SW 1271 (cell line): ENCODE measurements at regions not wholly inside any gene's neighbourhood (a gene's known extent, or its start where the extent isn't known, plus 50 kb on each side); places are given as distances from the start of the nearest gene placed in this dataset.
A peak's percentile ranks its signal among the peaks of the same experiment; 100 is the strongest.

Experiments
- DNase-seq, 2 experiments: peaks; one replicate each; lab custom pipeline; 2025; lab: John Stamatoyannopoulos, UW

DNA sequence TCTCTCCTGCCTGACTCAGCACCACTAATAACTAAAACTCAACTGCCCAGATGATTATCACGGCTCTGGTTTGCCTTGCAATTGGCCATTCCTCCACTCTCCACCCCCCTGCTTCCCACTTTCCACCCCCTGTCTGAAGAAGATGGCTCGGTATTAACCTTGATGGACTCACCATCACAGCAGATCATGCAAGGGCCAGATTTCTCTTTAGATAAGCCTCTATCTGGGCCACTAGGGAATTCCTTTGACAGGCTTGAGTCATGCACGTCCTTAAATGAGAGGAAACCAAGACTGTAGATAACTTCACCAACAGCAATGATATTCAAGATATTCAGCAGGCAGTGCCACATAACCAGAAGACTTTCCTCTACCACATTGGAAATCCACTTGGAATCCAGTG is 131.1 kb upstream of the NBEA start:
- DNase-seq: no peak

DNA sequence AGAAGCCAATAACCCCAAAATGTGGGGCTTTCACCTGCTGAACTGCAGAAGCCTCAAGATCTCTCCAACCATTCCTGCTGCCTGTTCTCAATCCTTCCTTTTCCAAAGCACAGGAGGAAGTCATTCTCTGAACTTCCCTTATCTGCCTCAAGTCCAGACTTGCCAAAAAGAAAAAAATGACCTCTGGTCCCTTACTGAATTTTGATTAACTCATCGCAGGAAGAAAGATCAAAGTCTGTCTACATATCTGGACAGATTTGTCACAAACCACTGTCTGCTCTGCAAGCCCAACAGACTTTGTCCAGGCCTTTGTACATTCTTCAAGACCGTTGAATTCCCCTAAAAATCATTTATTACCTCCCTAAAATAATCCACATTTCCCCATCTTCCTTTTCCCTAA is 126.5 kb upstream of the NBEA start:
- DNase-seq: no peak

DNA sequence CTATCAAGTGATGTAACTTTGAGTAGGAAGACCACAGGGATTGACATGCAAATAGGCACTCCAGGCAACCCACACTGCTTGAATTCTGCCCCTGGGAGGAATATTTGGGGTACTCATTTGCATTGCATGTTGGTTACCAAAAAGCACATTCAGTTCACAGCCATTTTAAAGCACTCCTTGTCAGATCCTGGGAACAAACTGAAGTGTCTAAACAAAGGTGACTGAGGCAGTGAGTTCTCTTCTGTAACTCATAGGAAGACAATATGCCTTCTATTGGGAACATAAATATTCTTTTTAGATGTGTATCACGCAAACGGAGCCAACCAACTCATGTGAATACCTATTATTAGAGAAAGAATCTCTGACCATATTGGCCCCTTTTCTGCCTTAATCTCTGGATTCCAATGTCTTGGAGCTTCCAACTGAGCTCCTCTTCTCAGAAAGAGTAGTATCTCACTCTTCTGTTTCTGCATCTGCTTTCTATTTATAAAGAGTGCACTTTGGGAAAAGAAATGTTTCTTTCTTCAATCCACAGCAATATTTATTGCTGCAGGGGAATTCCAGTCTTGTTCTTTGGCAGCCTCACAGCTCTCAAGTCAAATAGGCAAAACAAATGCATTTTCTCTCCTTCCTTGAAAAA is 125.7 kb upstream of the NBEA start:
- no peak for DNase-seq

DNA sequence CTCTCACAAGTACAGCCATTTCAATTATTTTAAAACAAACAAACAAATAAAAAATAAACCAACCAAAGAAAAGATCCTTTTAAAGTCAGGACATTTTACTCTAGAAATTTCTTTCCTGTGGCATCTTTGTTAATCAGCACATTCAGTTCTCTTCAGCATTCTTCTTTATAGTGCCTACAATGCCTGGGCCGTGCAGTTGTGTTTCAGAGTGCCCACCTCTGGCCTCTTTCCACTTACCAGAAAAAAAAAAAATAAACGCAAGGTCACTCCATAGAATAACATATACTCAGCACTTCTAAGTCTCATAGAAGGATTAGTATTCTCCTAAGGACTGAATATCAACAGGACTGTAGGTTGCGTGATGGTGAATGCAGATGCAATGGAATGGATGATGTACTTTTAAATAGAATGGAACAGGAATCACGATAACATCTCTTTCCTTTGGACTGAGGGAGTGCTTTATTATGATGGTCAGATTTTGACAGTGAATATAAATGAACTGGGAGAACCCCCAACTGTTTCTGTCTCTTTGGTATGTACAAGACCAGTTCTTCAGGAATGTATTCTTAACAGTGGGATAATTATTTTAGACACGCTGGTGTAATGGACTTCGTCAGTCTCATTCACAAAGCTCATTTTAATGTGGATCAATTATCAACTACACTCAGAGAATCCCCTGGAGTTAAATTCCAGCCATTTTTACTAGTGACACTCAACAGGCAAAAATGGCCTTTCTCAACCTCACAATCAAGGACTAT is 125.0 kb upstream of the NBEA start:
- DNase-seq: no peak

DNA sequence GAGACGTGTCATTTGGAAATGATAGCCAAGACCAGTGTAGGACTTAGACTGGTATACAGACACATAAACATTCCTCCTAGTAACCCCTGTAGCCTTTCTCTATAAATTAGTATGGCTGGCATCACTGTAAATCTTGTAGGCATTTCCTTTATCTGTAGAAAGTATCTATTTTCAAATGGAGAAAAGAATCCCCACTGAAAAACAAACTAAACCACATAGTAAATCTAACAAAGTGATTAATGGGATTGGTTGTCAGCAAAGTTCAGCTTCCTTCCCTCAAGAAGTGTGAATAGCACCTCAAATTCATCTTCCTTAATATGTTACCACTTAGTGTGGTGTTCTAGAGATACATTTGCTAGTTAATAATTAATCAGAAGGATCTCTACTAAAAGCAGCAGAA is 119.4 kb upstream of the NBEA start:
- DNase-seq: no peak

DNA sequence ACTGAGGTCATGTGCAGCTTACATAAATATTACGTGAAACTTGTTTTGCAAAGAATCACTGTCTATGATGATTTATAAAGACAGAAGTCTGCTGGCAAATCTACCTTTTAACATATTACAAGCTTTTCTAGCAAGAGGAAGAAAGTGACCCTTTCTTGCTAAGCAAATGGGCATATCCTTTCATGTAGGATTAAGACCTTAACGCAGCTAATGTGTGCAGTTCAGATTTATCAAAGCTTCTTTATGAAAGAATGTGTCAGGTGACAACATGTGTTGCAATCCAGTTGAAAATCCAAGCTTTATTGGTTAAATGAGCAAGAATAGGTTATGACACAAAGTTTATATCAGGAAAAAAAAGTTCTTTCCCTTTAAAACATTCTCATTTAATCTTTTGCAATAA is 115.6 kb upstream of the NBEA start:
- no peak for DNase-seq

DNA sequence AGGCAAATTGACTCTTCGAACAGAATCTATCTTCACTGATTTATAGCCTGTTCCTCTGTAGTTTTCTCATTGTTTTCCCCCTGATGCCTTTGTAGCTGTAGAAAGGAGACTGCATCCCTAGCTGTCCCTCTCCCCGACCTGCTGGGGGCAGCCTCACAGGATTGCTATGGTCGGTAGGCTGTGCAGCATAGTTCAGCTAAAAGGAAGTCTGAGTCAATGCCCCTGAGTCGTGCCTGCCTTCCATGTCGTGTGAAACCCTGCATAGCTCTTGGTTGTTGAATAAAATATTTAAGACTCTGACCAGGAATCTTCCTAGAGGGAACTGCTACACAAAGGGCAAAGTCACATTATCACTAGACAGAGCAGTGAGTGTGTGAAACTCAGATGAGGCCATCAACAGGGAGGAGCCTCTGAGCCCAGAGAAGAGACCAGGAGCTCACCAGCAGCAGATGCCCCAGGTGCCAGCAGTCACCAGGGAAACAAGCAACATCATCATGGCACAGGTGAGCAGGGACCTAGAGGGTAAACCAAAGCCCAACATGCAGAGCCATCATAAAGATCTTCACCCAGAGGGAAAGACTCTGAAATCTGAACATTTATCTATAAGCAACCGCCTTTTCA is 108.4 kb upstream of the NBEA start:
- DNase-seq: no peak

DNA sequence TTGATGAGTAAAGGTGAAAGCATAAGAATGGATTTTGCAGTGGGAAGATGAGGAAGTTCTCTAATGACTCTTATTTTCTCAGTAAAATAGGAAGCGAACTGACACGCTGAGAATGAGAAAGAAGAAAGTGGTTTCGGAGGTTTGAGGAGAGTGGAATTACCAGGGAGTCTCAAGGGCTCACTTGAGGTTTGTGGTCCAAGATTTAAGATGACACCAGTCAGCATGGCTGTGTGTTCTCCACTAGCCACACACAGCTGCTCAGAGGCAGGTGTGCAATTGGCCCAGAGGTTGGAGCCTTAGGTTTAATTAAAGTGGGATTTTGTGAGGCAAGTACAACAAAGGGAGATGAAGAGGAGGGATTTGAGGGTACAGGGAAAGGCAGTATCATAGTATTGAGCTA is 99.6 kb upstream of the NBEA start:
- DNase-seq: no peak

DNA sequence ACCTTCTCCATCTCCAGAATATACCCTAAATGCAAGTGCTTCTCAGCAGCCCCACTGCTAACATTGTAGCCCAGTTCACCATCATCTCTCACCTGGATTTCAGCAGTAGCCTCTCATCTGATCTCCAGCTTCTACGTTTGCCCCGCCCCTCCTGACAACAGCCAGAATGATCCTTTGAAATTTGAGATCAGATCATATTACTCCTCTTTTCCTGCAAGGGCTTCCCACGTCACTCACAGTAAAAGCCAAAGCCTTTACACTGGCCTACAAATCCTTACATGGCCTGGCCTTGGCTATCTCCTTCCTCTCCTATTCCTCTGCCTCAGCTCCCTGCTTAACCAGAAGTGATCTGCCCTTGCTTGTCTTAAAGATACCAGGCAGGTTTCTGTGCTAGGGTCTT is 94.3 kb upstream of the NBEA start:
- DNase-seq: no peak

DNA sequence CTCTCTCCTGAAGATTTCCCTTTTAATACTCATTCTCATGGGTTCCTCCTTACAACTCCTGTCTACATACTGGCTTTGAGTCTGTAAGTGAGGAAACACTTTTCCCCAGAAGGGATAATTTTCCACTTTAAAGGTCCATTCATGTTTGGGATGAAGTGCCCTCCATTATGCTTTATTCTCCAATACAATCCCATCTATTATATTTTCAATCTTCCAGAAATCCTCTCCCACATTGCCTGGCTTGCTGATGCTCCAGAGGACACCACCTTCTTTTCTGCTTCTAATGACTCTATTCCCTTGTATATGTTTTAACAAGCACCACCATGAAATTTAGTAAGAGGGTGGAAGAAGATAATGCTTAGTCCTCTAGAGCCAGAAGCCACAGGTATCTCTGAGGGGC is 92.7 kb upstream of the NBEA start:
- no peak for DNase-seq

DNA sequence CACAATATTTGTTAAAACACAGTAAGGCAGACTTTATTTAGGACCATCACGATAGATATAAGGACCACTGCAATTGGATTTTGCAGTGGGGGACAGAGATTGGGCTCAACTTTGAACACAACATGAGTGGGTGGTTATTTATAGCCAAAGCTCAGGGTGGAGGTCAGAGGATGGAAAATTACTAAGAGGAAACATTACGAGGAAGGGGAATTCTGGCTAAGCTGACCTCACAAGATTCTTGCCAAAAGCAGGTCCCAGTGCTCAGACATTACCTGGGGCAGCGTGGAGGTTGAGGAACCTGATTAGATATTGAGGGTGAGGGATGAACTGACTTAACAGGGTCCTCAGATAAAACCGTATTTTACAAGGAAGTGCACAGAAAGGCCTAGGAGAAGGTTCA is 88.9 kb upstream of the NBEA start:
- DNase-seq: no peak

DNA sequence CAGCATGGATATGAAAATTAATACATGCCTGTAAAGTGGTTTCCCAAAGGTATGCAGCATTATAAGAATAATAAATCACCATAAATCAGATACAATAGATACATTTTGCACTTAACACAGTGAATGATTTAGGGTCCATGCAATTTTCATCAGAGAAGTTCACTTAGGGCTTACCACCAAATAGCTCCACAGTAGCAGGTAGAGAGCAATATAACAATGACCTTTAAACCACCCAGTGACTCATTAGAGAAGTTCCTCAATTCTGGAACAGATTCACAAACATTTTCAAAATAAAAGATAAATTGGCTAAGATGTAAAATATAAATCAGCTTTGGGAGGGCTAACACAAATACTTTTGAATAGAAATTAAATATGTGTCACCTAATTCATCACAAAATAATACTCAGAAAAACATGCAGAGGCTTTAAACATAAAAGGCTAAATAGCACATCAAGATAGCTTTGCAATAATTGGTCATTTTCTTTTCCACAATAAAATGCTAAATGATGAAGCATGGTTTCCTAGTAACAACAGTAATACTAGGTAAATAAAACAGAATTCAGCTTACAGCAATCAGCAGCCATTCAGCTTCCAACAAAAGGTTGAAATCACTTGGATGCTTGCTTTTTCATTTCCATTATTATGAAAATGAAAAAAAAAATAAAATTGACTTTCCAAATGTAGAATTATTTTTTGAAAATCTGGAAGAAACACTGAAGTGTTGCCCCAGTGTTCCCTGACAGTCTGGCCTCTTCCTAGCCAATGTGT is 84.3 kb upstream of the NBEA start:
- peak in 1 of 2 experiments; percentile 1 for DNase-seq

DNA sequence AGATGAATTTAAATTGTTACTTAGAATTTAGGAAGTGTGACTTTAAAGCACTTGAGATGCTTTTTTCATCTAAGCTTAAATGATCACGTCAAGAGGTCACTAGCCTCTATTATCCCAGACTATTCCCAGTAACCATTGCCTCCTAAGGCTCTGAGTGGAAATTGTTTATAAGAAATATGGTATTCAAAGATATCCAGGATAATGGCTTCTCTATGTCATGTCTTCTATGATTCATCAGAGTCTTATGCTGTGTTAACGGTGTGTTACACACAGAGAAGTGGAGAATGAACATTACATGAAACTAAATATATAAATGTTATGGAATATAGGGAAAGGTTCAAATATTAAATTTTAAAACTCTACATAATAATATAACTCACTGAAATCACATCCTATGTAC is 79.8 kb upstream of the NBEA start:
- no peak for DNase-seq

DNA sequence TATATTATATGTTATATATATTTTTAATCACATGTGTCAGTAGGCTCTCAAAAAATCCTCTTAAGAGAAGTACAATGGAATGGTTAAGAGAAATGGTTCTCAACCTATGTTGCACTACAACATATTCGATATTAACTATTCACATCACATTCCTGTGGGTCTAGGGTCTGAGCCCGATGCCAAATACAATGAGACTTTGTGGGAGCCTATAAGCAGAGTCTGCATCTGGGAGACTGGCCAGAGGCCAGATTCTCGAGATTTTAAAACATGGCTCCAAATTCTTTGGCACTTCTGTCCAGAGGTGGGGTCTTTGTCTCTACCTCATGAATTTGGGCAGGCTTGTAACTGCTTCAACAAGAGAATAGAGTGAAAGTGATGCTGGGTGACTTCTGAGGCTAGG is 79.4 kb upstream of the NBEA start:
- DNase-seq: no peak

DNA sequence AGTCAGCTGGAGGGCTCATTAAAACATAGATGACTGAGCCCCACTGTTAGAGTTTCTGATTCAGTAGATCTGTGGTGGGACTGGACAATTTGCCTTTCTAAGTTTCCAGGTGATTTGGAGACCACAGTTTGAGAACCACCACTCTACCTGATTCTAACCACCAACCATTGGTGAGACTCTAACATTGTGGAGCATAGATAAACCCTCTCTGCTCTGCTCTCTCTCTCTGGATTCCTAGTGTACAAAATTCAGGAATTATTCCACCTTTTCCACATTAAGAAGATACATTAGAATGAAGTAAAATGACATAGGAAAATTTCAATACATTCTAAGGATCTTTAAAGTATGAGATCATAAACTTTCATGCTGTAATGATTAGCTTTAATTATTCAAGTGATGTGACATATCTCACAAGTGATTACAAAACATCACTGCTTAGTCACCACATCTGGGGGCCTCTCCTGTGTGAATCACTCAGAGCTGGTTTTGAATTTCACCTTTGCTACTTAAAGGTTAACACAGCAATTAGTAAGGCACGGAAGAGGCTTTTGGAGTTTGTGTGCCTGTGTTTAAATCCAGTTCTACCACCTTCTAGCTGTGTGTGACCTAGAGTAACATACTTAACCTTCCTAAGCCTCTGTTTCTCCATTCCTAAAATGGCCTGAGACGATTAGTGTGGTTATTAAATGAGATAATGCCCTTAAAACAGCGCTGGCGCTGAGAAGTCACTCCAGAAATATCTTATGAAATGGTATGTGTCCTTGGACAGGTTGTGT is 78.5 kb upstream of the NBEA start:
- DNase-seq: peak; percentile 4 to 48

DNA sequence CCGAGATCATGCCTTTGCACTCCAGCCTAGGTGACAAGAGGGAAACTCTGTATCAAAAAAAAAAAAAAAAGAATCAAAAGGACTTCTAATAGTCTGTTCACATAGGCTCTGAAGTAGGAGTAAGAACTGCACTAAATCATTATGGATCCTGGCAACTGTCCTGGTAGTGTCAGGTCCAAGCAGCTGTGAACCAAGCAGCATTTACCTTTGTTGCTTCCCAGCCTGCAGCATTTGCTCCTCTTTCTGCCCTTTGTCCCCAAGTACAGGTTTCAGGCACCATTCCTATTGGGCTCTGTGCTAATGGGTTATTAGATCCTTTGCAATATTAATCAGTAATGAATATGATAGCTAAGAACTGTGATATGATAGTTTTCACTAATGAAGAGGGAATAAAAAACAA is 77.4 kb upstream of the NBEA start:
- DNase-seq: no peak

DNA sequence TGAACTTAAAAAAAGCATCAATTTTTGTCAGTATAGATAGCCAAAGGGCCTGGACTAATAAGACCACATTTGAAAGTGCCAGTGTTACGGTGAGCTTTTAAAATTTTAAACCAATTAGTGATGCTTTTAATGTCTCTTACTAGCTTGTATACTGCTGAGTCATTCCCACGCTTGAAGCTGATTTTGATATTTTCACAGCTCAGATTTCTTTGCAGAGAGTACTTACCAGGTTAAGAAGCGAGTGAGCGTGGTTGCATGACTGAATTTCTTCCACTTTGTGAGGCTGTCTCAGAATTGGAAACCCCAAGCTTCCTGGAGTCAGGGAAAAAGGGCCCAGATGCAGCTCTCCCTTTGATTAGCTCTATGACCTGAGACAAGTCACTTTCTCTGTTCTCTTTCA is 74.5 kb upstream of the NBEA start:
- DNase-seq: no peak

DNA sequence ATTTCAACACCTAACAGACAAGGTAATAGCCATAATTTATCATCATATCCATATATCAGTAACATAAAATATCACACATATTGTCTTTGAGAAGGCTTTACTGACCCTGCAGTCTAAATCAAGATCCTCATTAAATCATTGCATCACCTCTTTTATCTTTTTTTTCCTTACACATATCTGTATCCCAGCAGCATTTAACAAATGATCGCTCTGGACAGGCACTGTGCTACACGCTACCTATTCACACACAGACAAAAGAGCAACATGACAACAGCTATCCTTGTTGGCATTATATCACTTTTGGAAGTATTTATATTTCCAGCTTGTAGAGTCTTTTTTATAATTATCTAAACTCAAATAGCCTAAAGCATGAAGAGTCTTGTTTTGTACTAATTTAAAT is 73.3 kb upstream of the NBEA start:
- DNase-seq: no peak

DNA sequence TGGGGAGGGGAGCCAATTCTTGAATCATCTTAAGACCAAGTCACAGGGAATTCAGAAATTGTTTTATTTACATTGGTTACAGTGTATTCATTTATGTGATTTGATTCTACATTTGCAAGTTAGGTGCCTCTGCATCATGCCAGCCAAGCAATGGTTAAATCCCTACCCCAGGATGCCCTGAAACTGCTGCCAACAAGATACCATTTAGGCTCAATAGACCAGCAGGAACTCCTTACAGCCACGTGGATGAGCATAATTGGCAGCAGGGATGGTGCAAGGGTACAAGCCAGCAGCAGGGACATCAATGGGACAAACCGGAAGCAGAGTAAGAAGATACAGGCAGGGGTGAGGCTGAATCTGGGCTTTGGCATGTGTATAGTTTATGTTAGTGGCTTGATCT is 72.4 kb upstream of the NBEA start:
- no peak for DNase-seq

DNA sequence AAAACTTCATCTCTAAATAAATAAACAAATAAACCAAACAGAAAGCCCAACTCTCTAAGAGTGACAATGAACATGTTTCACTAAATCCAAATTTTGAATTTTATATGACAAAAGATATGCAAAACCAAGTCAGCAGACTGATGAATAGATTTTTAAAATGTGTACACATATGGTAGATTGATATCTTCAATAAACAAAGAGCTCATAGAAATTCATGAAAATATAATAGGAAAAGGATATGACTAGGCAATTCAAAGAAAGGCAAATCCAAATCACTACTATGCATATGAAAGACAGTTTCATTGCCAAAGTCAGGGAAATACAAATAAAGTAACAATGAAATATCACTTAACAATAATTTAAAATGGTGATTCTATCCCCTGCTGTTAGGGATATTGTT is 63.7 kb upstream of the NBEA start:
- DNase-seq: no peak

DNA sequence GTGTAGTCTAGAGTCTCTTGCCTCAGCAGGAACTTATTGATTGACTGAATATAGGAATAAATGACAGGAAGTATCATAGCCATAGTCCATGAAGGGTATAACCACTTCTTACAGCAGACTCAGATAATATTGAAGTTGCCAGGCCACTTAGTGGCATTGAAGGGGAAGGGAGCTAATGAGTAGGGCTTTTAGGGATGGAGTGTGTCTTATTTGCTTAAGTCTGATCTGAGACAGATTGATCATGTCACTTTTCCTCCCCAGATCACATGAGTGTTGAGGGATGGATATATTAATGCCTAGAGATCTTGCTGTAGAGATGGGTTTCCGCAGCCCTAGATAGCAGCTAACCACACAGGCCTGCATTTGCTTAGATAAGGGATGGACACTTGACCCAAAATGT is 62.2 kb upstream of the NBEA start:
- no peak for DNase-seq

DNA sequence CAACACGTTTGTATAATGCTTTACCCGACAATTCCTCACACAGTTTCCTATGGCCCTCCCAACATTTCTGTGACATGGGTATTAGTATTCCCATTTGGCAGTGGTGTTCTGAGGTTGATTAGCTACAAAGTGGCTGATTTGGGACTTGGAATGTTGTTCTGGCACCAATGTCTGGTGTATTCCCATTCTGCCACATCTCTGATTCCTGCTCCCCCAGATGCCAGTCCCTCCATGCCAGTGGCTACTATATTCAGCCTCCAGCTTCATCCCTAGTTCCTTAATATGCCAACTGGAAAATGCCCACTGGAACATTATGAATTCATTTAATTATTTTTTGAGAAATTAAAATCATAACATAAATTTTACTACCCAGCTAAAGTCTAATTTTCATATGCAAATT is 60.6 kb upstream of the NBEA start:
- DNase-seq: no peak
